Gastrocnemius medialis (tissue), 4 donors: ENCODE measurements at regions not wholly inside any gene's neighbourhood (a gene's known extent, or its start where the extent isn't known, plus 50 kb on each side); places are given as distances from the start of the nearest gene placed in this dataset.

ENCODE experiments used
- POLR2A ChIP-seq, 2 donors: fragments of 450-650 bp; IDR thresholded peaks; one replicate each; pipeline ENCODE4 v1.6.1; 2017; ENCODE audit warnings: antibody characterized with exemption in 2 of 2, mild to moderate bottlenecking in 2 of 2, moderate library complexity in 2 of 2
- TF ChIP-seq, protein P1 (sequence below), 5 experiments: fragments of 450-650 bp in 3 of 5; fragments of 200-600 bp in 2 of 5; sonication (generic) in 2 of 5; IDR thresholded peaks in 4 of 5; conservative IDR thresholded peaks in 1 of 5; 1 replicate in 4 of 5; 2 replicates in 1 of 5; pipeline ENCODE4 v1.5.1; 2016 to 2019; ENCODE audit warnings: antibody characterized with exemption in 5 of 5, mild to moderate bottlenecking in 3 of 5, moderate library complexity in 3 of 5

DNA sequence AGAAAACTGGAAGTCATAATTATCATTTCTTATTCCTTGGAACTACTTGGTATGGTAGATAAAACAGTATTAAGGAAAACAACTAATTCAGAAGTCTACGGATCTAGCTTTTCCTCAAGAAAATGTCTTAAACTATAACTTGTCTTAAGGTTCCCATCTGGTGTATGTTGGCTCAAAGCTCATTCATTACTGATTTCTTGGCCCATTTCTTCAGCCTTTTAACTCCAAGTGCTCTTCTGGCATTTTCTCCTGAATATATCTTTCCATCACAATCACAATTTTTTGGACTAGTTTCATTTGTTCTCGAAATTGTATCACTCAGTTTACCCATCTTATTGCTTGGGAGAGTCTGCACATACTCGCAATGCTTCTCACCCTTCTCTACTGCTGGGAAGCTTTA, 150.1 kb downstream of the C12orf50 start:
- TF ChIP-seq, protein P1, sequence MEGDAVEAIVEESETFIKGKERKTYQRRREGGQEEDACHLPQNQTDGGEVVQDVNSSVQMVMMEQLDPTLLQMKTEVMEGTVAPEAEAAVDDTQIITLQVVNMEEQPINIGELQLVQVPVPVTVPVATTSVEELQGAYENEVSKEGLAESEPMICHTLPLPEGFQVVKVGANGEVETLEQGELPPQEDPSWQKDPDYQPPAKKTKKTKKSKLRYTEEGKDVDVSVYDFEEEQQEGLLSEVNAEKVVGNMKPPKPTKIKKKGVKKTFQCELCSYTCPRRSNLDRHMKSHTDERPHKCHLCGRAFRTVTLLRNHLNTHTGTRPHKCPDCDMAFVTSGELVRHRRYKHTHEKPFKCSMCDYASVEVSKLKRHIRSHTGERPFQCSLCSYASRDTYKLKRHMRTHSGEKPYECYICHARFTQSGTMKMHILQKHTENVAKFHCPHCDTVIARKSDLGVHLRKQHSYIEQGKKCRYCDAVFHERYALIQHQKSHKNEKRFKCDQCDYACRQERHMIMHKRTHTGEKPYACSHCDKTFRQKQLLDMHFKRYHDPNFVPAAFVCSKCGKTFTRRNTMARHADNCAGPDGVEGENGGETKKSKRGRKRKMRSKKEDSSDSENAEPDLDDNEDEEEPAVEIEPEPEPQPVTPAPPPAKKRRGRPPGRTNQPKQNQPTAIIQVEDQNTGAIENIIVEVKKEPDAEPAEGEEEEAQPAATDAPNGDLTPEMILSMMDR (IDR thresholded peaks at IDR 0.05 in 4 of 5, conservative IDR thresholded peaks at IDR 0.05 in 1 of 5), result no peak
- TF ChIP-seq POLR2A (IDR thresholded peaks at IDR 0.05), result no peak
